HepG2 (cell line): ENCODE measurements at regions not wholly inside any gene's neighbourhood (a gene's known extent, or its start where the extent isn't known, plus 50 kb on each side); places are given as distances from the start of the nearest gene placed in this dataset.

Experiments used
- ATAC-seq: fragments of 200-7000 bp; cut with Tn5 transposase; 3 replicates; pipeline ENCODE4 v1.9.1; 2020; ENCODE audit warnings: mild to moderate bottlenecking, moderate library complexity
- BruUV-seq: library from RNA; stranded (reverse); fragments of 400-500 nt; replicated peaks from 2 replicates; lab custom pipeline; 2021; lab: Mats Ljungman, UMichigan
- CTCF ChIA-PET: fragments of 300-600 bp; formaldehyde crosslinking; extraction: SDS; loops from one replicate; lab custom pipeline; 2021; ENCODE audit warnings: low total read pairs, inconsistent platforms, low intra/inter-chr PET ratio; lab: Yijun Ruan, JAX
- POLR2A ChIA-PET: fragments of 350-600 bp; sonication (Branson Sonifier 250); formaldehyde crosslinking; loops from one replicate; lab custom pipeline; 2020; ENCODE audit warnings: antibody characterized with exemption, inconsistent platforms; lab: Yijun Ruan, JAX
- DNase-seq: peaks from one replicate; pipeline ENCODE4 v3.0.0-alpha.2; 2015; ENCODE audit warnings: low spot score
- FAIRE-seq: peaks from 3 replicates; lab custom pipeline; 2011; peaks lifted over from hg19 to GRCh38; lab: Jason Lieb, UNC
- H2AFZ ChIP-seq: one replicate; pipeline ENCODE4 v1.6.1; 2011; ENCODE audit warnings: low read length, inconsistent platforms
- H3K27ac ChIP-seq: fragments of 300-600 bp; 3 replicates; pipeline ENCODE4 v1.8.0; 2011; ENCODE audit warnings: mixed run types, mild to moderate bottlenecking, mixed read lengths, low read length, inconsistent platforms; ENCODE audit not compliant: insufficient read depth; ENCODE audit errors: extremely low read length
- H3K27me3 ChIP-seq, 2 experiments: fragments of 200-600 bp in 1 of 2; 2 replicates in 1 of 2; 3 replicates in 1 of 2; pipeline versions ENCODE4 v1.6.0 to v1.8.0; 2011; ENCODE audit warnings: low read length in 2 of 2, mild to moderate bottlenecking in 2 of 2, moderate library complexity in 2 of 2, inconsistent platforms in 1 of 2; ENCODE audit not compliant: insufficient read depth in 2 of 2, control insufficient read depth in 1 of 2
- H3K36me3 ChIP-seq, 2 experiments: fragments of 200-600 bp in 1 of 2; replicated peaks in 1 of 2; 2 replicates in 1 of 2; 3 replicates in 1 of 2; pipeline versions ENCODE4 v1.5.1 to v1.8.0; 2011; ENCODE audit warnings: low read length in 2 of 2, inconsistent platforms in 1 of 2; ENCODE audit not compliant: insufficient read depth in 2 of 2, control insufficient read depth in 1 of 2
- H3K4me1 ChIP-seq: 2 replicates; pipeline ENCODE4 v1.5.1; 2012; ENCODE audit warnings: low read length, inconsistent platforms; ENCODE audit not compliant: insufficient read depth
- H3K4me2 ChIP-seq: 2 replicates; pipeline ENCODE4 v1.6.0; 2011; ENCODE audit warnings: low read depth, low read length, inconsistent platforms
- H3K4me3 ChIP-seq, 3 experiments: fragments of 200-600 bp in 1 of 3; sonication (generic), shearing (Covaris generic) in 1 of 3; replicated peaks in 1 of 3; 2 replicates each; pipeline ENCODE4 v1.5.1; 2011 to 2016; ENCODE audit warnings: low read length in 3 of 3, inconsistent platforms in 2 of 3, low read depth in 2 of 3, mild to moderate bottlenecking in 2 of 3, control low read depth in 1 of 3, mixed read lengths in 1 of 3; ENCODE audit not compliant: insufficient read depth in 1 of 3
- H3K79me2 ChIP-seq: one replicate; pipeline ENCODE4 v1.6.1; 2011; ENCODE audit warnings: low read length, inconsistent platforms; ENCODE audit not compliant: insufficient read depth
- H3K9ac ChIP-seq: 2 replicates; pipeline ENCODE4 v1.6.0; 2011; ENCODE audit warnings: mild to moderate bottlenecking, low read depth, low read length, inconsistent platforms; ENCODE audit not compliant: insufficient read depth
- H3K9me3 ChIP-seq: 2 replicates; pipeline ENCODE4 v1.5.1; 2012; ENCODE audit warnings: mild to moderate bottlenecking, low read length
- H4K20me1 ChIP-seq: 2 replicates; pipeline ENCODE4 v1.6.0; 2011; ENCODE audit warnings: inconsistent platforms, mild to moderate bottlenecking, low read length, moderate library complexity; ENCODE audit not compliant: insufficient read depth
- KDM1A ChIP-seq: IDR thresholded peaks from 2 replicates; pipeline ENCODE4 v1.6.1; 2016; ENCODE audit warnings: missing compliant biosample characterization
- KMT2A ChIP-seq: sonication (generic); formaldehyde crosslinking; IDR thresholded peaks from 2 replicates; pipeline ENCODE4 v1.4.0; 2020; ENCODE audit warnings: missing genetic modification reagents
- NCOA5 ChIP-seq: sonication (generic); formaldehyde crosslinking; IDR thresholded peaks from 2 replicates; pipeline ENCODE4 v1.4.0; 2020; ENCODE audit warnings: missing genetic modification reagents
- SNAPC4 ChIP-seq: sonication (generic); formaldehyde crosslinking; IDR thresholded peaks from 2 replicates; pipeline ENCODE4 v1.4.0; 2020; ENCODE audit warnings: mild to moderate bottlenecking, missing genetic modification reagents
- STAT5B ChIP-seq: sonication (generic); formaldehyde crosslinking; IDR thresholded peaks from 2 replicates; pipeline ENCODE4 v1.4.0; 2020; ENCODE audit warnings: missing genetic modification reagents
- TAF15 ChIP-seq: fragments of 200-400 bp; formaldehyde crosslinking; IDR thresholded peaks from one replicate; pipeline ENCODE4 v1.6.1; 2018; ENCODE audit warnings: mild to moderate bottlenecking, low read depth, low read length; ENCODE audit not compliant: poor library complexity, severe bottlenecking
- THAP11 ChIP-seq: IDR thresholded peaks from 2 replicates; pipeline ENCODE4 v1.6.1; 2016; ENCODE audit warnings: missing biosample characterization, missing genetic modification reagents
- ZBTB33 ChIP-seq: sonication (generic); formaldehyde crosslinking; IDR thresholded peaks from 2 replicates; pipeline ENCODE4 v1.4.0; 2020; ENCODE audit warnings: missing genetic modification reagents
- ZIK1 ChIP-seq: sonication (generic); formaldehyde crosslinking; IDR thresholded peaks from 2 replicates; pipeline ENCODE4 v1.5.0; 2020; ENCODE audit warnings: mild to moderate bottlenecking, low read depth, missing genetic modification reagents, borderline replicate concordance
- ZNF292 ChIP-seq: sonication (generic); formaldehyde crosslinking; IDR thresholded peaks from 2 replicates; pipeline ENCODE4 v1.8.1; 2022; ENCODE audit warnings: mild to moderate bottlenecking, low read depth, missing genetic modification reagents, borderline replicate concordance
- WGBS: methylation state at CpG from one replicate; pipeline ENCODE4 v1.1.6; 2017; ENCODE audit warnings: low lambda C conversion rate; 5-methylcytosine and 5-hydroxymethylcytosine counted together
- in situ Hi-C: cut with HindIII; loops from 2 replicates; pipeline ENCODE4 v1.10.0; 2017; ENCODE audit warnings: low pct_unique_long_range_greater_than_20kb; ENCODE audit not compliant: extremely low pct_ligation_motif_present
- intact Hi-C: fragments of 100-400 bp; cut with micrococcal nuclease; formaldehyde crosslinking; loops from one replicate; pipeline ENCODE4 v1.10.0; 2022; ENCODE audit not compliant: unreplicated experiment
- TF ChIP-seq, protein P1 (sequence below): sonication (generic); formaldehyde crosslinking; IDR thresholded peaks from 2 replicates; pipeline ENCODE4 v1.5.1; 2020; ENCODE audit warnings: mild to moderate bottlenecking, missing genetic modification reagents, moderate library complexity

DNA sequence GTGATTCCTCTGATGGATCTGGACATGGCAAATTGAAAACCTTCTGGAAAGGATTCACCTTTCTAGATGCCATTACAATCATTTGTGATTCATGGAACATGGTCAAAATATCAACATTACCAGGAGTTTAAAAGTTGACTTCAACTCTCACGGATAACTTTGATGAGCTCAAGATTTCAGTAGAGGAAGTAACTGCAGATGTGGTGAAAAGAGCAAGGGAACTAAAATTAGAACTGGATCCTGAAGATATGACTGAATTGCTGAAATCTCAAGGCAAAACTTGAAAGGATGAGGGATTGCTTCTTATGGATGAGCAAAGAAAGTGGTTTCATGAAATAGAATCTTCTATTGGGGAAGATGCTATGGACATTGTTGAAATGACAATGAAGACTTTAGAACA lies 293.6 kb downstream of the ARHGAP12 start (continued):
- TF ChIP-seq ZBTB33 (CRISPR knock-in tag) (no peak), TAF15 (no peak), ZIK1 (CRISPR knock-in tag) (no peak), ZNF292 (CRISPR knock-in tag) (no peak)
- TF ChIP-seq, all 625 proteins: peak for 0

- DNase-seq (no peak), ATAC-seq (no peak), FAIRE-seq (no peak)
- Histone ChIP-seq H3K79me2 (no peaks in the 10 kb centered on the region), H3K27ac (no peak overlapping the region), H3K27me3 (no peaks in the 10 kb centered on the region), H3K4me3 (no peak overlapping the region), H3K9ac (no peak overlapping the region), H3K36me3 (no peaks in the 10 kb centered on the region), H3K4me1 (no peaks in the 10 kb centered on the region), H4K20me1 (no peaks in the 10 kb centered on the region), H3K4me2 (no peak overlapping the region), H2AFZ (no peak overlapping the region), H3K9me3 (peaks cover 7% of the 10 kb centered on the region; the same call in 1 of the 2 replicates)
- 1% methylated on average over 3 of the region's 4 CpGs for WGBS
- no TSS peak for BruUV-seq
- in situ Hi-C loops (no loop called here), intact Hi-C loops (no loop called here)
- POLR2A ChIA-PET: no interaction called here
- CTCF ChIA-PET: no interaction called here
- TF ChIP-seq STAT5B (CRISPR knock-in tag) (no peak), KDM1A (CRISPR knock-in tag) (no peak), NCOA5 (CRISPR knock-in tag) (no peak), KMT2A (CRISPR knock-in tag) (no peak), THAP11 (CRISPR knock-in tag) (no peak), SNAPC4 (no peak)
- TF ChIP-seq, protein P1, sequence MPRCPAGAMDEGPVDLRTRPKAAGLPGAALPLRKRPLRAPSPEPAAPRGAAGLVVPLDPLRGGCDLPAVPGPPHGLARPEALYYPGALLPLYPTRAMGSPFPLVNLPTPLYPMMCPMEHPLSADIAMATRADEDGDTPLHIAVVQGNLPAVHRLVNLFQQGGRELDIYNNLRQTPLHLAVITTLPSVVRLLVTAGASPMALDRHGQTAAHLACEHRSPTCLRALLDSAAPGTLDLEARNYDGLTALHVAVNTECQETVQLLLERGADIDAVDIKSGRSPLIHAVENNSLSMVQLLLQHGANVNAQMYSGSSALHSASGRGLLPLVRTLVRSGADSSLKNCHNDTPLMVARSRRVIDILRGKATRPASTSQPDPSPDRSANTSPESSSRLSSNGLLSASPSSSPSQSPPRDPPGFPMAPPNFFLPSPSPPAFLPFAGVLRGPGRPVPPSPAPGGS: no peak
Observed at GRCh38 chr10:31630861-31631567, 297.6 kb downstream of the ARHGAP12 start.
